GM23338 (cell line): ENCODE measurements at regions not wholly inside any gene's neighbourhood (a gene's known extent, or its start where the extent isn't known, plus 50 kb on each side); places are given as distances from the start of the nearest gene placed in this dataset.

Source experiments
- CREB1 ChIP-seq: fragments of 250-450 bp; sonication (Bioruptor Pico); IDR thresholded peaks from 2 replicates; pipeline ENCODE4 v1.5.0; 2020; ENCODE audit warnings: low read depth, mild to moderate bottlenecking, moderate library complexity
- JUNB ChIP-seq: IDR thresholded peaks from one replicate; pipeline ENCODE4 v1.6.1; 2016; ENCODE audit warnings: antibody characterized with exemption; ENCODE audit not compliant: unreplicated experiment
- POLR2AphosphoS5 ChIP-seq: IDR thresholded peaks from 2 replicates; pipeline ENCODE4 v1.6.1; 2016; ENCODE audit warnings: antibody characterized with exemption, low read depth

- TF ChIP-seq CREB1 (CRISPR knock-in tag) (no peak), POLR2AphosphoS5 (no peak), JUNB (no peak)
Observed at GRCh38 chr1:172931340-172931739, 119.4 kb downstream of the TNFSF18 start.
